ENCODE measurements at regions not wholly inside any gene's neighbourhood (a gene's known extent, or its start where the extent isn't known, plus 50 kb on each side); places are given as distances from the start of the nearest gene placed in this dataset.

- TF ChIP-seq CTCF (IDR thresholded peaks at IDR 0.05; ENCODE audit: low read length) (peak; percentile 74), EZH2 (IDR thresholded peaks at IDR 0.05; ENCODE audit: borderline replicate concordance, low read length) (no peak)
These were observed 973.3 kb upstream of the TMEM132C start for GRCh38 chr12:127293507-127294310.
